Activated CD8-positive, alpha-beta memory T cell treated with anti-CD3 and anti-CD28 coated beads, Interleukin-2, amount 50 U/mL, for 24 hours (primary cell): ENCODE measurements at regions not wholly inside any gene's neighbourhood (a gene's known extent, or its start where the extent isn't known, plus 50 kb on each side); places are given as distances from the start of the nearest gene placed in this dataset.
"Not testable (repeated sequence)": the region's sequence is repeated elsewhere in the genome, so short reads cannot be mapped to it uniquely, and the experiment has no call there.

ENCODE experiments used
- DNase-seq: peaks from one replicate; pipeline ENCODE4 v3.0.0-alpha.2; 2020; ENCODE audit errors: extremely low read depth

DNA sequence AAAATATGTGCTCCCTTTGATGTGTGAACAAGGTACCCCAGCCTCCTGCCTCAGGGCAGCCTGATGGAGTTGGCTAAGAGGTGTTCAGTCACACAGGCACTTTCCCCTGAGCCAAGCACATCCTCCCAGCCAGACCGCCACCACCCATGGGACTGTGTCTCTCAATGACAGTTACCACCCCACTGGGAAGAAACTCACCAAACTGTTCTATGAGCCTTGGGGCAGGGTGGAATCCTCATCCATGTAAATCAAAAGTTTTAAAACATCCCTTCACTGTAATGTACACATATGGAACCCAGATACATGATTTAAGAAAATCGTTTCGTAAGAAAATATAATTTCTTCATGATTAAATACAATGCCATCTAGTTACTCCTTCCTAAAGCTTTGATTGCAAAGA lies 138.4 kb upstream of the LSM14A start:
- DNase-seq: no peak

DNA sequence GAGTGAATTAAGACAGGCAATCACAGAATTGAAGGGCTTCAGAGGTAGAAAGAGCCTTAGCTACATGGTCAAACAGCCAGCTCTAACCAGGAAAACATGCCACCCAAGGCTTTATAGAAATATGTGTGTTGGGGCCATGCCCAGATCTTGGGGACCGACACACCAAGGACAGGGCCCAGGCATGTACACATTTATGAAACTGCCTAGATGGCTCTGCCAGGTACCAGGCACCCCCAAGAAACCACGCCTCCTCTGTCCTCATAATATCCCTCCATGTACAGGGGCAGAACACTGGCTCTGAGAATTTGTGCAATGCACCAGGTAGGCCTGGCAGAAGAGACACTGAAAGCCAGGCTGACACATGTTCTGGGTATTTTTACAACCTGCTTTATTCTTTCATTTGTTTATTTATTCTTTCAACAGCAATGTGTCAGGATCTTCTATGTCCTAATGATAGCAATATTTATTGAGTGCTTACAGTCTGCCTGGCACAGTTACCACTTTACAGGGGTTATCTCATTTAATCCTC lies 137.9 kb upstream of the LSM14A start:
- DNase-seq: no peak

DNA sequence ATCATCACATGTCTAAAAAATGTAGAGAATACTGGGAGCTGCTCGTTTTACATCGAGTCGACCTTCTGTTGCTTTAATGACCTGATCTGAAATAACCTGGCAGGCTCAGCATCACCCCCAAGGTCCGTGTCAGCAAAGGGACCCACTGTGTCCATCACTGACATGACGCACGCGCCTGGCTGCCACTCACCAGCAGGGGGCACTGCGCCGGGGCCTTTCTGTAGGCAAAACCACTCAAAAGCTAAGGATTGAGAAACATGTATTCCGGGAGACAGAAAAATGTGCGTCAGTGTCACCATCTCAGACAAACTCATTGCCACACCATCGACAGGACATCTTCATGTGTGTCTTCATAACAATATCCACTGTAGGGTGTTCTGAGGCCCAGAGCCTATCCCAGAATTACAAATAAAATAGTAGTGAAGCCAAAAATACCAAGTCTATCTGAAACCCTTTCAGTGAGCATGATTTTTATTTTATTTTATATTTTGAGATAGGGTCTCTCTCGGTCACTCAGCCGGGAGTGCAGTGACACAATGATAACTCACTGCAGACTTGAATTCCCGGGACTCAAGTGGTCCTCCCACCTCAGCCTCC lies 130.3 kb upstream of the LSM14A start:
- DNase-seq: peak; percentile 40

DNA sequence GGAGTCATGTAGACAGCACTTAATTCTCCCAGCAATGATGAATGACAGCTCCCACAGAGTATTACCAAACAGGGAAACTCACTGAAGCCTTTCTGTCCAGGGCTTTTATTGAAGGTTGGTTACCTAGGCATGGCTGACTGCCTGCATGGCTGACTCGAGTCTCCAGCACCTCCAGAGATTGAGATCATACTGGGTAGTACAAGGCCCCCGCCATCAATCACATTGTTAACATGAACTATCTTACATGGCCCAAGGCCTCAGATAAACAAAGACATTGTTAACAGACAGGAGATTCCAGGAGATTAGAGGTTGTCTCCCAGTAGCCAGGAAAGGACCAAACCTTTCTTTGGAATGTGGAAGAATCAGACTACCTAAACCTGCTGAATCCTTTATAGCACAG lies 128.3 kb upstream of the LSM14A start:
- DNase-seq: no peak

DNA sequence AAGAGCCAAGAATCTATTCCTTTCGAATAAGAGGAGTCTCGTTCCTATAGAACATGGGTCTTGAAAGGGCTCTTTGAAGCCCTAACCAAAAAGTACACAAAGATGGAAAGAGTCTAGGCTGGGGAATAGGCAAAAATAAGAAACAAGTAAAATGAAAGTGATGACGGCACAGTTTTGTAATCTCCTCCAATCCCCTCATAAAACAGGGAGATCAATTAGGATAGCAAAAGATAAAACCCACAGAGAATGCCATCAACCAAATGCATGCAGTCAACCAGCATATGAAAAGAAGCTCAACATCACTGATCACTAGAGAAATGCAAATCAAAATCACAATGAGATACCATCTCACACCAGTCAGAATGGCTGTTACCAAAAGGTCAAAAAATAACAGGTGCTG lies 122.4 kb upstream of the LSM14A start:
- DNase-seq: no peak

DNA sequence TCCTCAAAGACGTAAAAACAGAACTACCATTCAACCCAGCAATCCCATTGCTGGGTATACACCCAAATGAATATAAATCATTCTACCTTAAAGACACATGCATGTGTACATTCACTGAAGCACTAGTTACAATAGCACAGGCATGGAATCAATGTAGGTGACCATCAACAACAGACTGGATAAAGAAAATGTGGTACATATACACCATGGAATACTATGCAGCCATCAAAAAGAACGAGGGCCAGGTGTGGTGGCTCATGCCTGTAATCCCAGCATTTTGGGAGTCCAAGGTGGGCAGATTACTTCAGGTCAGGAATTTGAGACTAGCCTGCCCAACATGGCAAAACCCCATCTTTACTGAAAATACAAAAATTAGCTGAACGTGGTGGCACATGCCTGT lies 121.9 kb upstream of the LSM14A start:
- DNase-seq: not testable (repeated sequence)

DNA sequence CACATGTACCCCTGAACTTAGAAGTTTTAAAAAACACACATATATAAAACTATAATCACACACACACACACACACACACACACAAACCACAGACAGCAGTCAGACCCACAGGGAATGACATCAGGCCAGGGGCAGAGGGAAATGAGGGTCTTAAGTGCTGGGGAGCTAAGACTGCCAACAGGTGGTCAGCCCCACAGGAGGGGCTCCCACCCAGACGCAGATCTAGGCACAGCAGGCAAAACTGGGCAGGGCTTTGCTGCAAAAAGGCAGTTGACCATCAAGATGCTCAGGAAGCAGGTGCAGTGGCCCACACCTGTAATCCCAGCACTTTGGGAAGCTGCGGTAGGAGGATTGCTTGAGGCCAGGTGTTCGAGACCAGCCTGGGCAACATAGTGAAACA lies 121.0 kb upstream of the LSM14A start:
- DNase-seq: no peak

DNA sequence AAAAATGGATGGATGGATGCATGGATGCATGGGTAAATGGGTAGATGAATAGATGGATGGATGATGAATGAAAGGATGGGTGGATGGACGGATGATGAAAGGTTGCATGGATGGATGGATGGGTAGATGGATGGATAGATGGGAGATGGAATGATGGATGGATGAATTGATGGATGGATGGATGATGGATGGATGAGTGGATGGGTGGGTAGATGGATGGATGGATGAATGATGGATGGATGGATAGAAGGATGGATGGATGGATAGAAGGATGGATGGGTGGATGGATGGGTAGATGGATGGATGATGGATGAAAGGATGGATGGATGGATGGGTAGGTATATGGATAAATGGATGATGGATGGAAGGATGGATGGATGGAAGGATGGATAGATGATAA lies 115.1 kb upstream of the LSM14A start:
- DNase-seq: no peak

DNA sequence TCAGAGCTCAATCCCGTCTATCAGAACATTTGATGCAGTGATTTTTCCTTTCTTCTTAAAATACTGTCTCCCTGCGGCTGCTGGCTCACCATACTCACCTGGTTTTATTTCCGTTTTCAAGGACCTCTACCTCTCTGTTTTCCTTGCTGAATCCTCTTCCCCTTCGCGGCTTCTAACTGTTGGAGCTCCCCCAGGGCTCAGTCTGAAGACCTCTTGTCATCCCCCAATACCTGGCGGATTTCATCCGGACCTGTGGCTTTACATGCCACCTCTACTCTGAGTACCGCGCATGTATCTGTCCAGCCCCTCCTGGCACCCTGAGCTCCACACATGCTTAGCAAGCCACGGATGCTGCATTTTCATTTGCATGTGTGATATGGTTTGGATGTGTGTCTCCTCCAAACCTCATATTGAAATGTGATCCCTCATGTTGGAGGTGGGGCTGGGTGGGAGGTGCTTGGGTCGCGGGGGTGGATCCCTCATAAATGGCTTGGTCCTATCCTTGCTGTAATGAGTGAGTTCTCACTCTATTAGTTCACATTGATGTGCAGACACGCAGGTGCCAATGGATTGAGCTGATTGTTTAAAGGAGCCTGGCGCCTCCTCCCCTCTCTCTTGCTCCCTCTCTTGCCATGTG lies 106.2 kb upstream of the LSM14A start:
- DNase-seq: no peak

DNA sequence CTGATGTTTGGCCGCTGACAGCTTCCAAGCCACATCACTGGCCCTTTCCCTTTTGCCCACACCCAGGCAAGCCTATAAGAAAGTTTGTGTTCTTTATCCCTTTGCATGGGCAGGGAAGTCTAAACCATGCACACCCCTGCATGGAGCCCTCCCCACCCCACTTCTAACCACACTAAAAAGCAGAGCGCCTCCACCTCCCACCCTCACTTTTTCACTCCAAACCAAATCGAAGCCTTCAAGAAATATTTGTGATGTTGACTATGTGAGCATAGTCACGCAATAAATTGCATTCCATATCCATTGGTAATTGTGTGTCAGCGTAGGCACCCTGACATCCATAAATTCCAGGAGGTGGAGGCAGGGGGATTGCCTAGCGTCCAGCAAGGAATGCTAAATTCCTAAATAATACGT lies 104.4 kb upstream of the LSM14A start:
- no peak for DNase-seq

DNA sequence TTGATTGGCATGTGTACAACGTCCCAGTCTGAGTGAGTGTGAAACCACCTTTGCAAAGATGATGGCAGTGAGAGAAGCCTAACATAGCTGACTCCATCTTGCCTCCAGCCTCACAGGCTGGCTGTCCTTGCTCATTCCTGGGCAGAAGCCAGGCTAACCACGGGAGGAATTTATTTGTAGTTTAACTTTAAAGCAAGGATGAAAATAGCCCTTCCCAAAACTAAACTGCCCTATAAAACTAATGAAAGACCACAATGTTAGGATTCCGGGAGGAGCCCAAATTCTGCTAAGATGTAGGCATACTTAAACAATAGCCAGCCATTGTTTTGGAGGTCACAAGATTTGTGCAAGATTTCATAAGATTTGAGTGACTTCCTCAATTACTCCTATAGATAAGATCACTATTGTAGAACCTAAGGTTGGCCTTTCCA lies 96.6 kb upstream of the LSM14A start:
- no peak for DNase-seq

DNA sequence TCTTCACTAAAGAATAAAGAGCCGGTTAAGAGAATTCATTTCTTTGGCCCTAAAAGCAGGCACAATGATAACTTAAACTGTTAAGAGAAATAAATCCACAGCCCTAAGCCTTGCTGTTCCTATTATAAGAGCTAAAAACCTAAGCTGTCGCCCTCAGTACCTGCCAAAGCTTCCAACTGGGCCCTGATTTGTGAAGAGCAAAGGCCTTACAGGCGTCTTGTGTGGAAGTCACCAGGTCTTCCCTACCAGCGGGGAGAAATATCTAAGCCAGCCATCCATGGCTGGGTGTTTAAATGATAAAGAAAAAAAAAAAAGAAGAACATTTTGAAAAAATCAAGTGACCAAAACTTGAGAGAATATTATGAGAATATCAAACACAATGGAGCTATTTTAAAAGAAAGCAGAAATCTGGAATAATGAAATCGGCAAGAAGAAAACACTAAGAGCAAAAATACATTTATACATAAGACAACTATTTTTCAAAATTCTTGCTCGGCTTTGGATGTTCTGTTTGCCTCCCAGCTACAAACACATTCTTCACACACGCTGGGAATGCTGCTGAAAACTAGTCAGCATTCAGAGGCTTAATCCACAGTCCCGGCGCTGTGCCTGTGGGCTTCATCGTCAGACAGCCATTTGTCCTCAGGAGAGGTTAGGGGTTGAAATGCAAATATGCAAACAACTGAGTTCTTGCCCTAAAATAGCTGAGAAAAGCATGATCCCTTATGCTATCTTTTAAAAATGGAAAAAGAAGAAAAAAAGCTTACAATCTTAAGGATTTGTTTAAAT lies 89.8 kb upstream of the LSM14A start:
- DNase-seq: no peak

DNA sequence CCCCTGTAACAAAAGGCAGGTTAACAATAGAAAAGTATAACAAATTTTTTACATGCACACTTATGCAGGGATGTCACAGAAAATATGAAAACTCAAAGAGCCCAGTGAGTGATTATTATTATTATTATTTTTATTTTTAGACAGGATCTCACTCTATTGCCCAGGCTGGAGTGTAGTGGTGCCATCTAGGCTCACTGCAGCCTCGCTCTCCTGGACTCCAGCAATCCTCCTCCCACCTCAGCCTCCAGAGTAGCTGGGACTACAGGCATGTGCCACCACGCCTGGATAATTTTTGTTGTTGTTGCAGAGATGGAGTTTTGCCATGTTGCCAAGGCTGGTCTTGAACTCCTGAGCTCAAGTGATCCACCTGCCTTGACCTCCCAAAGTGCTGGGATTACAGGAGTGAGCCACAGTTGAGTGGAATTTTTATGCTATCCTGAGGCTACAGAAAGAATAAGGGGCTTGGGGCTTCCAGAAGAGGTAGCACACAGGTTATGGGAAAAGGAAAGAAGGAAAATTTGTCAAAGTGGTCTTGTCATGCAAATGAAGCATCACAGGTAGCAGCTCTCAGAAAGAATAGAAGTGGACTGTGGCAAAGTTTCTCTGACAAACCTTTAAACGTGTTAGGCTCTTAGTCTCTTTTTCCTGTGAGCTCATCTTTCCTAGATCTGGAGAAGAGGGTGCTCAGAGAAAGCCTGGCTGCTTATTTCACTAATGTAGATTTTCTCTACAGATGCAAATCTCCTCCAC lies 87.7 kb upstream of the LSM14A start:
- no peak for DNase-seq

DNA sequence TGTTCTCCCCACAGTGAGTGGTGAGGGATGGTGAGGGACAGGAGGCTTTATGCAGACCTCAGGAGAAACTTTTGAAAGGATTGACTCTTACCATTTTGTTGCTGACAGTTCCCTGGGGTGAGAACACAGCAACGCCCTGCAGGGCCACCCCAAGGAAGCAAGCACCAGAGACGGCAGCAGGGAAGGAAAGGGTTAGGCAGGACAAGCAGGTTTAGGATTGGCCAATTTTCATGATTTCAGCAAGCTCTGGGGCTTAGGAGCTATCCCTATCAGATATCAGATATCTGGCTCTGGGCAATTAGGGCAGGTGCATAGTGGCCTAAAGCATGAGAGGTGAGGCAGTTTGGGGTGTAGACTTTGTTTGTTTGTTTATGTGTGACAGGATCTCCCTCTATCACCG lies 87.0 kb upstream of the LSM14A start:
- DNase-seq: no peak

DNA sequence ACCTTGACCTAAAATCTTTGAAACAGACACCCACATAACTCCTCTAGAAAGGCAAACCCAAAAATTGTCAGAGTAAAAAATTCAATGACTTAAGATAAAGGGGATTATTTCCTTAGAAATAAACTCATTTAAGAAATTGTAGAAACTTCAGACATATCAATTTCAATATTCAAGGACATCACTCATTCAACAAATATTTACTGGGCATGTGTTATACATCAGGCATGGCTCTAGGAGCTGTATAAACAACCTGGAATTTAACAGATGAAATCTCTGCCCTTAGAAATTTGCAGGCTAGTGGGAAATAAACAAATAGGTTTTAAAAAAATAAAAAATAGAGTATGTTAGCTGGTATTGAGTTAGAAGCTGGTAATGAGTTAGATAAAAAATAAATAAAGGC lies 84.0 kb upstream of the LSM14A start:
- no peak for DNase-seq

DNA sequence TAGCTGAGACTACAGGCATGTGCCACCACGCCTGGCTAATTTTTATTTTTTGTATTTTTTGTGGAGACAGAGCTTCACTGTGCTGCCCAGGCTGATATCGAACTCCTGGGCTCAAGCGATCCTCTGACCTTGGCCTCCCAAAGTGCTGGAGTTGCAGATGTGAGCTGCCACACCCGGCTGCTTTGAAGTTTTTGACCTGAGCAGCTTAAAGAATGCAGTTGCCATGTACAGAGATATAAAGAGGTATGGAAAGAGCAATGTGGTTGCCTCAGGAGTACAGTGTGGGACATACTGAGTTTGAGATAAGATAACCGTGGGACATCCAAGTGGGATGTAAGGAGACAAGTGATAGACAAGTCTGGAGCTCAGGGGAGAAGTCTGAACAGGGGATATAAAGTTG lies 82.7 kb upstream of the LSM14A start:
- DNase-seq: no peak

DNA sequence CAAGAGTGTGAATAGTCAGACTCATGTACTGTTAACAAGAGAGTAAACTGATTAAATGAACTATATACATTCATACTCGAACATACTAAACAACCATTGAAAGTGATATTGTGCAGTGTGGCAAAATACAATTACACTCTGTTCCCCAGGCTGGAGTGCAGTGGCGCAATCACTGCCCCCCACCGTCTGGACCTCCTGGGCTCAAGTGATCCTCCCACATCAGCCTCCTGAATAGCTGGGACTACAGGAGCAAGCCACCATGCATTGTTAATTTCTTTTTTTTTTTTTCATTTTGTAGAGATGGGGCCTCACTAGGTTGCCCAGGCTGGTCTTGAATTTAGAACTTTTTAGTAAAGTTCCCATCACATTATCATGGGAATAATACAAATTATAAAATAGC lies 77.3 kb upstream of the LSM14A start:
- no peak for DNase-seq

DNA sequence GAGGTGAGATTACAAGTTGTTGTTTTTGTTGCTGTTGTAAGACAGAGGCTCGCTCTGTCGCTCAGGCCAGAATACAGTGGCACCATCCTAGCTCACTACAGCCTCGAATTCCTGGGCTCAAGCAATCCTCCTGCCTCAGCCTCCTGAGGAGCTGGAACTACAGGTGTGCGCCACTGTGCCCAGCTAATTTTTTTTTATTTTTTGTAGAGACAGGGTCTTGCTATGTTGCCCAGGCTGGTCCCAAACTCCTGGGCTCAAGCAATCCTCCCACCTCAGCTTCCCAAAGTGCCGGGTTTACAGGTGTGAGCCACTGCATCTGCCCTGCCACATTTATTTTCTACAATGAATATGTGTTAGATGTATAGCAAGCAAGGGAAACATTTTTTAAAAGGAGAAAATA lies 76.9 kb upstream of the LSM14A start:
- DNase-seq: not testable (repeated sequence)

DNA sequence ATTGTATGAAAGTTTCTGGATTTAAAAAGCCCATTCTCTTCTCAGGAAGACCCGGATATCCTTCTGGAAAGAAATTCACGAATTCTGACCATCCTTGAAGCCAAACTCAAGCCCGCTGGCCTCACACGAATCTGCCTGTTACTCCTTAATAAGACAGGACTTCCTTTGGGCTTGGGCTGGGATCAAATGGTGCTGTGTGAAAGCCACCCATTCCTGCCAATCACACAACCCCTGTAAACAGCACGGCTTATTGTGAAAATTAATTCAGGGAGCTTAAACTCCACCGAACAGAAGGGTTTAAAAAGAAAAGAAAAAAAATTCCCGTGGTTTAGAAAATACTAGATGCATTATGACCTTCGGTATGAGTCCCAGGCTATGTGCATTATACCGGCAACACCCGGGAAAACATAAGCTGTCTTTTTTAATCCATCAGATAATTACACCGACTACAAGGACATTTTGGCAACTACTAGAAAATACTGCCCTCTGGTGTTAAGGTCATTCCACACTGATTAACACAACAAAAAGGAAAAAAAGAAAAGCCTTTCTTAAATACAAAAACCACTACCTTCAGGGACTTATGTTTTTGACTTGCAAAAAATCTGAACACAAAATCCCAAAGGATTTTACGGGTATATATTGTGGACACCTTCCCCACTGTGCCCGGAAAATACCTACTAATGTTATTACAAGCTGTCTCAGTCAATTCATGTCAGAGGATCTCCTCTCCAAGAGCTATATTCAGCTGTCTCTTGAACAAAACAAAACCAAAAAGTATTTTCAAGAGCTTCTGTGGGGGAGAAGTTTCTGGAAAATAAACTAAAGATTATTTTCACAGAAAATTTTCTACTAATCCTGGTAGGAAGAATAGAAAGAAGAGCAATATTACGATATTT lies 76.0 kb upstream of the LSM14A start:
- DNase-seq: no peak

DNA sequence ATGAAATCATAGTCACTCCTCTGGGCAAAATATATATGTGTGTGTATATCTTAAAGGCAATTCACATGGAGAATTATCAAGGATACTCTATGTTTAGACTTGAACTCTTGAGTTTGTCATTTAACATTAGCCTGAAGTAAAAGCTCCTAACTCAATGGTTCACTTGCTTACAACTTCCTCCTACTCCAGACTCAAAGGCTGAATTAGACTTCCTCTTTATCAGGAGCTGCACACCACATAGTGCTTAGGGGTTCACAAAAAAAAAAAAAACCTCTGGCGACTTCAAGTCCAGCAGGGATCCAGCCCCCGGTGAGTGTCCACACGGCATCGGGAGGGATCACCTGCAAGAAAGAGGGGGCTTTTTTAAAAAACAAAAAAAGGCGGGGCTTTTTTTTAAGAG lies 68.2 kb upstream of the LSM14A start:
- no peak for DNase-seq

DNA sequence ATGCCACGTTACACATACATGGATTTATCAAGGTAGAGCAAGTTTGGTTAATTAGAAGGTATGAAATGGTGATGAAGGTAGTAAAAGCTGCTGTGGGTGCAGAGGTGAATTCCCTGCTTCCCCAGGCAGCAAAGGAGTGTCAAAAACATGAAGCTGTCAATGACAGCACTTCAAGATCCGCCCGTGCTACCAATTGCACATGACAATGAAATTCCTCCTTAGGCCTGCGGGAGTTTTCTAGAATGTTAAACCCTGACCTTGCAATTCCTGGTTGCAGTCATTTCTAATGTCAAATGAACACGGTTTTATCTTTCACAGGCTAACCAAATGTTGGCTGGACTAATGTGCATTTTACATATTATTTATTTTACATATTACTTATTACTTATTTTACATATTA lies 67.7 kb upstream of the LSM14A start:
- no peak for DNase-seq
